ENCODE measurements at regions not wholly inside any gene's neighbourhood (a gene's known extent, or its start where the extent isn't known, plus 50 kb on each side); places are given as distances from the start of the nearest gene placed in this dataset.

- H3F3A ChIP-seq (ENCODE audit: insufficient read depth, low read length, poor library complexity, severe bottlenecking), result no peaks in the 10 kb centered on the region
- no peak overlapping the region for H3K4me3 ChIP-seq (ENCODE audit: low read length)
- no peak overlapping the region for H3K27ac ChIP-seq (ENCODE audit: low read length)
- no peaks in the 10 kb centered on the region for H3K79me2 ChIP-seq (replicated peaks; ENCODE audit: insufficient read depth, low read length)
- H3K9me2 ChIP-seq (ENCODE audit: insufficient read depth, low read length), result no peaks in the 10 kb centered on the region
- H3K36me3 ChIP-seq (ENCODE audit: insufficient read depth, low read length), result no peaks in the 10 kb centered on the region
- no peaks in the 10 kb centered on the region for H4K20me1 ChIP-seq (ENCODE audit: insufficient read depth)
- no peak overlapping the region for H3K4me2 ChIP-seq (ENCODE audit: low read length)
- TF ChIP-seq EZH2 (IDR thresholded peaks at IDR 0.05; ENCODE audit: borderline replicate concordance, insufficient read depth, low read length, poor library complexity, severe bottlenecking), result no peak
- TF ChIP-seq, protein P1, sequence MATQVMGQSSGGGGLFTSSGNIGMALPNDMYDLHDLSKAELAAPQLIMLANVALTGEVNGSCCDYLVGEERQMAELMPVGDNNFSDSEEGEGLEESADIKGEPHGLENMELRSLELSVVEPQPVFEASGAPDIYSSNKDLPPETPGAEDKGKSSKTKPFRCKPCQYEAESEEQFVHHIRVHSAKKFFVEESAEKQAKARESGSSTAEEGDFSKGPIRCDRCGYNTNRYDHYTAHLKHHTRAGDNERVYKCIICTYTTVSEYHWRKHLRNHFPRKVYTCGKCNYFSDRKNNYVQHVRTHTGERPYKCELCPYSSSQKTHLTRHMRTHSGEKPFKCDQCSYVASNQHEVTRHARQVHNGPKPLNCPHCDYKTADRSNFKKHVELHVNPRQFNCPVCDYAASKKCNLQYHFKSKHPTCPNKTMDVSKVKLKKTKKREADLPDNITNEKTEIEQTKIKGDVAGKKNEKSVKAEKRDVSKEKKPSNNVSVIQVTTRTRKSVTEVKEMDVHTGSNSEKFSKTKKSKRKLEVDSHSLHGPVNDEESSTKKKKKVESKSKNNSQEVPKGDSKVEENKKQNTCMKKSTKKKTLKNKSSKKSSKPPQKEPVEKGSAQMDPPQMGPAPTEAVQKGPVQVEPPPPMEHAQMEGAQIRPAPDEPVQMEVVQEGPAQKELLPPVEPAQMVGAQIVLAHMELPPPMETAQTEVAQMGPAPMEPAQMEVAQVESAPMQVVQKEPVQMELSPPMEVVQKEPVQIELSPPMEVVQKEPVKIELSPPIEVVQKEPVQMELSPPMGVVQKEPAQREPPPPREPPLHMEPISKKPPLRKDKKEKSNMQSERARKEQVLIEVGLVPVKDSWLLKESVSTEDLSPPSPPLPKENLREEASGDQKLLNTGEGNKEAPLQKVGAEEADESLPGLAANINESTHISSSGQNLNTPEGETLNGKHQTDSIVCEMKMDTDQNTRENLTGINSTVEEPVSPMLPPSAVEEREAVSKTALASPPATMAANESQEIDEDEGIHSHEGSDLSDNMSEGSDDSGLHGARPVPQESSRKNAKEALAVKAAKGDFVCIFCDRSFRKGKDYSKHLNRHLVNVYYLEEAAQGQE (IDR thresholded peaks at IDR 0.05; ENCODE audit: borderline replicate concordance), result no peak
- no peak for TF ChIP-seq CTCF (IDR thresholded peaks at IDR 0.05; ENCODE audit: poor library complexity, severe bottlenecking)
- TF ChIP-seq SMC3 (conservative IDR thresholded peaks at IDR 0.05; ENCODE audit: poor library complexity), result no peak
- no peak for TF ChIP-seq POLR2AphosphoS5 (IDR thresholded peaks at IDR 0.05)
- no peak for TF ChIP-seq MXI1 (conservative IDR thresholded peaks at IDR 0.05; ENCODE audit: poor library complexity, severe bottlenecking)
- no peak for TF ChIP-seq RAD21 (conservative IDR thresholded peaks at IDR 0.05)
- no peak for TF ChIP-seq EP300 (conservative IDR thresholded peaks at IDR 0.05; ENCODE audit: poor library complexity, severe bottlenecking)
- no peak for TF ChIP-seq TAF1 (IDR thresholded peaks at IDR 0.05; ENCODE audit: low read depth)
- H3K27me3 ChIP-seq (ENCODE audit: insufficient read depth, low read depth, low read length), result no peaks in the 10 kb centered on the region
- no peak overlapping the region for H3K9ac ChIP-seq (ENCODE audit: low read length)
- no peak overlapping the region for H2AFZ ChIP-seq (ENCODE audit: low read depth, low read length)
- H3K9me3 ChIP-seq (ENCODE audit: low read length), result no peaks in the 10 kb centered on the region
Observed at GRCh38 chr13:73129023-73129422, 70.2 kb downstream of the KLF5 start.

Small RNA genes lying in the stretch of these regions (small RNA-seq; reads per million reads assigned to genes)
- 0 reads per million in 3 experiments for gene AL162376.1
- 0 to 0.41 (median 0) reads per million in 3 experiments for gene RNU4-10P
- 0 to 0.08 (median 0) reads per million in 3 experiments for gene RNY1P8

Data from neural cell (in vitro differentiated cells).